CD4-positive, alpha-beta T cell (primary cell): ENCODE measurements at regions not wholly inside any gene's neighbourhood (a gene's known extent, or its start where the extent isn't known, plus 50 kb on each side); places are given as distances from the start of the nearest gene placed in this dataset.

Source experiments
- ATAC-seq: fragments of 200-7000 bp; cut with Tn5 transposase; one replicate; pipeline ENCODE4 v1.10.0; 2022; ENCODE audit warnings: mild to moderate bottlenecking; ENCODE audit not compliant: poor library complexity
- CTCF ChIA-PET: fragments of 350-600 bp; sonication (Branson Sonifier 250); formaldehyde crosslinking; loops from one replicate; lab custom pipeline; 2021; ENCODE audit warnings: antibody characterized with exemption, inconsistent platforms; lab: Charles Lee
- POLR2A ChIA-PET: fragments of 350-600 bp; sonication (Branson Sonifier 250); formaldehyde crosslinking; loops from one replicate; lab custom pipeline; 2021; ENCODE audit warnings: antibody characterized with exemption, inconsistent platforms; lab: Charles Lee
- DNase-seq, 14 experiments: peaks; one replicate each; pipeline ENCODE4 v3.0.0-alpha.2; 2013 to 2020; ENCODE audit warnings: mixed read lengths in 2 of 14
- H3K27ac ChIP-seq, 2 donors: one replicate each; pipeline versions ENCODE4 v1.5.1 to v1.7.0; 2013; ENCODE audit warnings: low read length in 2 of 2, low read depth in 1 of 2, mild to moderate bottlenecking in 1 of 2
- H3K27me3 ChIP-seq, 2 experiments: 1 replicate in 1 of 2; 2 replicates in 1 of 2; pipeline versions ENCODE4 v1.6.1 to v1.7.0; 2013; ENCODE audit warnings: low read length in 2 of 2, control low read depth in 1 of 2, mild to moderate bottlenecking in 1 of 2, moderate library complexity in 1 of 2; ENCODE audit not compliant: insufficient read depth in 2 of 2, control insufficient read depth in 1 of 2
- H3K36me3 ChIP-seq: one replicate; pipeline ENCODE4 v1.6.1; 2013; ENCODE audit warnings: low read length, control low read depth; ENCODE audit not compliant: insufficient read depth
- H3K4me1 ChIP-seq: one replicate; pipeline ENCODE4 v1.6.1; 2013; ENCODE audit warnings: low read length, control low read depth; ENCODE audit not compliant: insufficient read depth
- H3K4me3 ChIP-seq: one replicate; pipeline ENCODE4 v1.5.1; 2013; ENCODE audit warnings: mild to moderate bottlenecking, low read length, moderate library complexity
- H3K9me3 ChIP-seq, 2 experiments: 1 replicate in 1 of 2; 2 replicates in 1 of 2; pipeline versions ENCODE4 v1.6.1 to v1.7.0; 2013; ENCODE audit warnings: low read length in 2 of 2, mild to moderate bottlenecking in 2 of 2, control low read depth in 1 of 2, moderate library complexity in 1 of 2; ENCODE audit not compliant: control insufficient read depth in 1 of 2, insufficient read depth in 1 of 2
- H3K27ac Mint-ChIP-seq: one replicate; pipeline ENCODE4 v1.8.0; 2020; ENCODE audit warnings: mixed read lengths
- H3K27me3 Mint-ChIP-seq: one replicate; pipeline ENCODE4 v1.8.0; 2021; ENCODE audit warnings: mixed read lengths
- H3K36me3 Mint-ChIP-seq: one replicate; pipeline ENCODE4 v1.8.0; 2021; ENCODE audit warnings: low read depth, mixed read lengths
- H3K4me1 Mint-ChIP-seq: one replicate; pipeline ENCODE4 v1.8.0; 2021; ENCODE audit warnings: low read depth, mixed read lengths
- H3K4me3 Mint-ChIP-seq: one replicate; pipeline ENCODE4 v1.8.0; 2020; ENCODE audit warnings: mild to moderate bottlenecking, mixed read lengths
- H3K9me3 Mint-ChIP-seq: one replicate; pipeline ENCODE4 v1.8.0; 2020; ENCODE audit warnings: mixed read lengths
- intact Hi-C, 2 experiments: fragments of 100-400 bp; cut with DNase I in 1 of 2; cut with micrococcal nuclease in 1 of 2; formaldehyde crosslinking; loops; one replicate each; pipeline versions ENCODE4 v1.15.1 to v1.9.0; 2023 to 2025; cut with DNase I, micrococcal nuclease
- TF ChIP-seq, protein P1 (sequence below): fragments of 200-600 bp; IDR thresholded peaks from one replicate; pipeline ENCODE4 v1.8.0; 2022; ENCODE audit warnings: antibody characterized with exemption, mild to moderate bottlenecking

DNA sequence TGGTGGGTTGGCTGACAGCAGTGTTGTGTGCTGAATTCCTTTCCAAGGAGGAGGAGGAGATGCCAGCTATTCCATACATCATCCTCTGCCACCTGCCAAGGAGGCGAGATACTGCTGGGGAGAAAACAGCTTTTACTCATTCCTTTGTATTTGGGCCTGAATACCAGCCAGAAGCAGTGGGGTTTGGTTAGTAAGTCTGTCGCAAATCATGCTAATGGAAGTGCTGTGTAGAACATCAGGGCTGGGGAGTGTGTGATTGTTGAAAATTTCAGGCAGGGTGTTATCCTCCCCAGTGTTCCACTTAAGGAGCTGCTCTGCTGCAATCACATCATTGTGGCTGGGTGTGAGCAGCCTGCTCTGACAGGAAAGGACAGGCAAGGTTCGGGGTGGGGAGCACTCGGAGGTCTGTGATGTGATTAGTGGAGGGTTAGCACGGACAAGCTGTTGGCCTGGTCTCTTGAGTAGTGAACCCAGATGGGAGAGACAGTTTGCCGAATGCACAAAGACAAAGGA lies 128.2 kb upstream of the DLX2 start:
- TF ChIP-seq, protein P1, sequence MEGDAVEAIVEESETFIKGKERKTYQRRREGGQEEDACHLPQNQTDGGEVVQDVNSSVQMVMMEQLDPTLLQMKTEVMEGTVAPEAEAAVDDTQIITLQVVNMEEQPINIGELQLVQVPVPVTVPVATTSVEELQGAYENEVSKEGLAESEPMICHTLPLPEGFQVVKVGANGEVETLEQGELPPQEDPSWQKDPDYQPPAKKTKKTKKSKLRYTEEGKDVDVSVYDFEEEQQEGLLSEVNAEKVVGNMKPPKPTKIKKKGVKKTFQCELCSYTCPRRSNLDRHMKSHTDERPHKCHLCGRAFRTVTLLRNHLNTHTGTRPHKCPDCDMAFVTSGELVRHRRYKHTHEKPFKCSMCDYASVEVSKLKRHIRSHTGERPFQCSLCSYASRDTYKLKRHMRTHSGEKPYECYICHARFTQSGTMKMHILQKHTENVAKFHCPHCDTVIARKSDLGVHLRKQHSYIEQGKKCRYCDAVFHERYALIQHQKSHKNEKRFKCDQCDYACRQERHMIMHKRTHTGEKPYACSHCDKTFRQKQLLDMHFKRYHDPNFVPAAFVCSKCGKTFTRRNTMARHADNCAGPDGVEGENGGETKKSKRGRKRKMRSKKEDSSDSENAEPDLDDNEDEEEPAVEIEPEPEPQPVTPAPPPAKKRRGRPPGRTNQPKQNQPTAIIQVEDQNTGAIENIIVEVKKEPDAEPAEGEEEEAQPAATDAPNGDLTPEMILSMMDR = no peak
- Mint-ChIP-seq H3K27me3 (peaks cover 21% of the 10 kb centered on the region), H3K4me1 (peaks cover 12% of the 10 kb centered on the region), H3K9me3 (no peaks in the 10 kb centered on the region), H3K27ac (no peak overlapping the region), H3K36me3 (no peaks in the 10 kb centered on the region), H3K4me3 (no peak overlapping the region)
- intact Hi-C loops = no loop called here
- POLR2A ChIA-PET = no interaction called here
- Histone ChIP-seq H3K9me3 (no peaks in the 10 kb centered on the region), H3K27me3 (peaks cover under 1 to 2% of the 10 kb centered on the region in 2 experiments), H3K36me3 (no peaks in the 10 kb centered on the region), H3K4me3 (no peak overlapping the region), H3K4me1 (peaks cover 24% of the 10 kb centered on the region), H3K27ac (no peak overlapping the region)
- DNase-seq = no peak
- CTCF ChIA-PET = no interaction called here
- ATAC-seq = no peak

DNA sequence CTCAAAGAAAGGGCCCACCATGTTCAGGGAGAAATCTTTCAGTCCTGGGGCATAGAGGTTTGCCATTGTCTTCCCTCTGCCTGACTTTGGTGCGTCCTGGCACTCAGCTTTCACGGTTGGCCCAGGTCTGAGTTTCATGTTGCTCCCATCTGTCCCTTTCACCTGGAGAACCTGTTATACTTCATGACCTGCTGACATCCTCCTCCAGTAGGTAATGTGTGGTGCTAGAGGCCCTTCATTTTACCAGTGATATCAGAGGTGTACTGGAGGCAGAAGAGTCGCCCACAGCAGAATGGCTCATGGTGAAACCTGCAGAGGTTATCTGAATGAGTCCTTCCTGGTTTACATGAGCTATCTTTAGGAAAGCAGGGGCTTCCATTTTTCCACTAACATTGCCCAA lies 128.8 kb upstream of the DLX2 start:
- intact Hi-C loops = no loop called here
- Mint-ChIP-seq H3K27ac (no peak overlapping the region), H3K4me3 (no peak overlapping the region), H3K27me3 (peaks cover 27% of the 10 kb centered on the region), H3K9me3 (no peaks in the 10 kb centered on the region), H3K36me3 (no peaks in the 10 kb centered on the region), H3K4me1 (peaks cover 14% of the 10 kb centered on the region)
- no peaks in the 10 kb centered on the region for H3K36me3 ChIP-seq
- TF ChIP-seq, protein P1 = no peak
- no peak overlapping the region for H3K4me3 ChIP-seq
- no peaks in the 10 kb centered on the region for H3K9me3 ChIP-seq
- ATAC-seq = no peak
- ChIA-PET POLR2A (interaction anchor here (1.5 kb wide), 1 partner anchor 11 kb away, joined by 4 read pairs; no protein-coding TSS in a partner anchor), CTCF (no interaction called here)
- H3K27ac ChIP-seq = no peak overlapping the region
- DNase-seq = no peak
- peaks cover 5% of the 10 kb centered on the region in 2 experiments for H3K27me3 ChIP-seq
- H3K4me1 ChIP-seq = peaks cover 20% of the 10 kb centered on the region

DNA sequence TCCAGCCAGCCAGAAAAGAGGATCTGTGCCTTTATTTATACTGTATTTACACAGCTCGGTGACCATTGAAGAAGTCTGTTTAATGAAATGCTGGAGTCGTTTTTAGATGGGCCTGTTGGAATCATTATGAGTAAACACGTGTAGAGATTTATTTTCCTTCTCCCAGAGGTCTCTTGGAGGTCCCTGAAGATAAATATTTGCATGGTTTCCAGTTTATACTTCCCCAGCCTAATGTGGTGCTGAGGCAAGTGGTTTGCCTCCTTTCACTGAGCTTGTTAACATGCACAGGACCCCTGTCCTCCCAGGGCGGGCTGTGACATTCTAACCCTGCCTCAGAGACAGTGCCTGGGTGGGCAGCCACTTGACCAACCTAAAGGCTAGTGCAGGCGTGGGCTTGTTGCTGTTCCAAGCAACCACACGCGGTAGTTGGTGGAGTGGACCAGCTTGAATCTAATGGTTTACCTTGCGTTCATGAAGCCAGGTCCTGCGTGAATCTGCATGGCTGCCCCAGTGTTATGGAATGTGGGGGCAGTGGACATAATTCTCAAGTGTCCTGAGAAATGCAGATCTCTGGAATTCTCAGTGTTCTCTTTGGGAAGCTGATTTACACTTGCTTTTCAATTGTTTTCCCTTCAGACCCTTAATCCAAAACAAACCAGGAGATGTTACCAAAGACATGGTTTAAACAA lies 130.2 kb upstream of the DLX2 start:
- H3K27me3 Mint-ChIP-seq = peaks cover 39% of the 10 kb centered on the region
- CTCF ChIA-PET = interaction anchor here (0.7 kb wide), 1 partner anchor 36 kb away, joined by 3 read pairs; no protein-coding TSS in a partner anchor
- H3K36me3 Mint-ChIP-seq = no peaks in the 10 kb centered on the region
- Histone ChIP-seq H3K4me1 (peaks cover 20% of the 10 kb centered on the region), H3K4me3 (no peak overlapping the region), H3K36me3 (no peaks in the 10 kb centered on the region), H3K27ac (no peak overlapping the region), H3K9me3 (no peaks in the 10 kb centered on the region), H3K27me3 (peaks cover 5 to 7% of the 10 kb centered on the region in 2 experiments)
- H3K9me3 Mint-ChIP-seq = no peaks in the 10 kb centered on the region
- POLR2A ChIA-PET = interaction anchor here (1.5 kb wide), 1 partner anchor 12 kb away, joined by 4 read pairs; no protein-coding TSS in a partner anchor
- intact Hi-C loops = no loop called here
- DNase-seq (no peak), ATAC-seq (no peak)
- TF ChIP-seq, protein P1 = no peak
- peaks cover 14% of the 10 kb centered on the region for H3K4me1 Mint-ChIP-seq
- H3K27ac Mint-ChIP-seq = no peak overlapping the region
- no peak overlapping the region for H3K4me3 Mint-ChIP-seq
